ENCODE measurements at regions not wholly inside any gene's neighbourhood (a gene's known extent, or its start where the extent isn't known, plus 50 kb on each side); places are given as distances from the start of the nearest gene placed in this dataset.
"Not testable (repeated sequence)": the region's sequence is repeated elsewhere in the genome, so short reads cannot be mapped to it uniquely, and the experiment has no call there.

DNA sequence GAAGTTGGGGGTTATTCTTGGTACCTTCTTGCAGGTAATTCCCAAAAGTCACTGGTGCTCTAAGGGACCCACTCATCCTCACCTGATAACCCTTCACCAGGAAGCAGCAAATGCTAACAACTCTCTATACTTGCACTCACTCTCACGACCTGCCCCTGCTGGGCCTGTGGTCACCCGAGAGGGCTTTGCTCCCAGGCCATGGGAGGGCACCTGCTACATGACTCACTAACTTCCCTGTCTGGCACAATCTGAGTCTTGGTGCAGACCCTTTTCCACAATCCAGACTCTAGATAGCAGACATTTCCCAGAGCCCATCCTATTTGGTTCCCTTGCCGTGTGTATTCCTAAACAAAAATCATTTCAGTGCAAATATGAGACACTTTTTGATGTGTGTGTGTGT lies 403.8 kb upstream of the FAT1 start:
- DNase-seq (ENCODE audit: low read depth): no peak

DNA sequence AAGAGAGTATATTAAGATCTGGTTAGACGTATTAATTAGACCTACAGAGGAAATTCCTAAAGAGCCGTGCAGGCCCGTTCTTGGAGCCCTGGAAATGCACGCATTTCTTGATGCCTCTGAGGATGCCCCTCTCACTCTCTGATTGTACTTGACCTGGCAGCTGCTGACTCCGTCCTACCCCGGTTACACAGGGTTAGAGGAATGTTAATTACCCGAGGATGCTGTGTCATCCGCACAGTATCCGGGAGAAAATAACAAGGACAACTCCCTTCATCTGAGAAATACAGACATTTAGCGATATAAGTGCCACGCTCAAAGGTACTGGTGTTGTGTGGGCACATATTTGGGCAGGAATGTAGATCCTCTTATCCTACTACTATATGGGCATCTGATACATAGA lies 404.6 kb upstream of the FAT1 start:
- DNase-seq (ENCODE audit: low read depth): no peak

DNA sequence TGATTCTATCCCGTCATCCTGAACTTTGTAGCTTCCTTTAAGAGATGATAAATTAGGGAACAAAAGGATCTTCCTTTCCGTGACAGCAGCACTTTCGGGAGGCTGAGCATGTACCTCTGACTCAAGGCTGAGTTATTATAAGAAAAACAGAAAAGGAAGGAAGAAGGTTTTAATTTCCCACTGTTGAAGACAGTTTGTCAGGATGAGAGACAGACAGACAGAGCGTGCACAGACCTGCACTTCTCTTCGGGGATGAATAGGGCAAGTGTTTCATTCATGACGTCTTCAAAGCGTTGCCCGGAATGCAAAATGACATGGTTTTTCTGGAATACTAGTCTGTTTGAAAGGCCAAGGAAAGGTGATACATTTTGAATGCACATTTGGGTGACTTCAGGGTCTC lies 405.3 kb upstream of the FAT1 start:
- no peak for DNase-seq (ENCODE audit: low read depth)

- not testable (repeated sequence) for DNase-seq (ENCODE audit: low read depth)
These were observed 408.2 kb upstream of the FAT1 start for GRCh38 chr4:187131826-187132225.

- no peak for DNase-seq (ENCODE audit: low read depth)
These were observed 412.2 kb upstream of the FAT1 start for GRCh38 chr4:187135878-187136277.

DNA sequence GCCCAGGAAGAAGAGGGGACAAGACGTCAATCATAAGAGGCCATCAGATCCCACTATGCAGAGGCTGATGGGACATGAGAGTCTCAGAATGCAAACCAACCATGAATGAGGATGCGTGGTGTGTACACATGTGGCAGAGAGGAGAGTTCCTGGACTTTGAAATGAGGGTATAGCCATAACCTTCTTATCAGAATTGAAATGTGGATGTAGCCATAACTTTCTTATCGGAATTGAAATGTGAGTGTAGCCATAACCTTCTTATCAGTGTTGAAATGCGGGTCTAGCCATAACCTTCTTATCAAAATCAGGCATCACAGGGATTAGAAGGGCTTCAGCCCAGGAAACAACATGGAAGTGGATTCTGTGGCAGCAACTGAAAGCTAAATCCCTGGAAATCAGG lies 415.5 kb upstream of the FAT1 start:
- no peak for DNase-seq (ENCODE audit: low read depth)

GRCh38 chr4:187141101-187141500 lies 417.4 kb upstream of the FAT1 start:
- no peak for DNase-seq (ENCODE audit: low read depth)

DNA sequence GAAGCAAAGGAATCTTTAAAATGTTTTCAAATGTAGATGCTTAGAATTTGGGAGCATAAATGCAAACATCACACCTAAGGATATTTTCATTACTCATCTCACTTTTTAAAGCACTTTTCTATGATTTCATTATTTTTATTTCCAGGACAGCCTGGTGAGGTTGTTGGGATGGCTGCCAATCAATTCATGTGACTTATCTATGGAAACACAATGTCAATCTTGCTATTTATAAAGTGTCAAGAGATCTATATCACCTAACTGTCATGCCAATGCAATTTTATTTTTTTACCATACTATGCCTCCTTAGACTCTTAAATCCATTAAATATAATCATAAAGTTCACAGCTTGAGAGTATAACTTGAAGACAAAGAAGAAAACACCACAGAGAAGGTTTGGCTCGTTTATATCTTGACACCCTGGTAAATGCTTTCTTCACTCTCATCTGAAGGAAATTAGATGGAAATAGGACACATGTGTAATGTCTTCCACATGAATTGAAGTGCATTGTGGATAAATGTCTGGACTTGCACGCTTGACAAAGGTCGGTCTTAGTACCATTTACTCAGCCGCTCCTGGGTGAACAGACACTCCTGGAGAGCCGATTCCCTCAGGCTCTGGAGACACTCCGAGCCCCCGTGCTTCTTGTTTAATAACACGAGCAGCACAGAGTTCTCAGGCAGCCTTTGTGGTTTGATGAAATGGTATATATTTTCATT lies 425.7 kb upstream of the FAT1 start:
- no peak for DNase-seq (ENCODE audit: low read depth)

DNA sequence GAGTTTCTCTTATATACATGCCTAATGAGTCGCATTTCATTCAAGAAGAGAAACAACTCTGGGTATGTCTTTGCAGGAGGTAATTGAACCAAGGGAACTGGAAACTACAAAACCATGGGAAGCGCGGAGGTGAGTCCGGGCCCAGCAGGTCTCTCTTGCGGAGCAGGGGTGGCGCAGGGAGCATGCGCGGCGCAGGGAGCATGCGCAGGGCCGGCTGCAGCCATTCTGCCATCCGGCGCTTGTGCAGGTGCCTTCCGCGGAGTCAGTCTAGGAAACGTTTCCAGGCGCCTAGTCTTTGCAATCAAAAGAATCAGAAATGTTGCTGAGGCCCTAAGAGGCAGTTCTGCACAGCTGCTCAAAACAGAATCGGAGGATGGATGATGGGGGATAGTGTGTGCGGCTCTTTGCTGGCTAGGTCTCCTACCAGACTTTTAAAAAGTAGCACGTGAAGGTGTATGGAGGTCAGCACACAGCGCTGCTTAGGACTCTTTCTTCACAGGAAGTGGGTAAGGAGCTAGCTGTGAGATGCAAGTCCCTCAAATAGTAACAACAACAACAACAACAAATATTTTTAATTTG lies 433.8 kb upstream of the FAT1 start:
- no peak for DNase-seq (ENCODE audit: low read depth)

- DNase-seq (ENCODE audit: low read depth): no peak
These were observed 434.3 kb upstream of the FAT1 start for GRCh38 chr4:187158003-187158402.

GRCh38 chr4:187160486-187160885 lies 436.8 kb upstream of the FAT1 start:
- DNase-seq (ENCODE audit: low read depth): no peak

DNA sequence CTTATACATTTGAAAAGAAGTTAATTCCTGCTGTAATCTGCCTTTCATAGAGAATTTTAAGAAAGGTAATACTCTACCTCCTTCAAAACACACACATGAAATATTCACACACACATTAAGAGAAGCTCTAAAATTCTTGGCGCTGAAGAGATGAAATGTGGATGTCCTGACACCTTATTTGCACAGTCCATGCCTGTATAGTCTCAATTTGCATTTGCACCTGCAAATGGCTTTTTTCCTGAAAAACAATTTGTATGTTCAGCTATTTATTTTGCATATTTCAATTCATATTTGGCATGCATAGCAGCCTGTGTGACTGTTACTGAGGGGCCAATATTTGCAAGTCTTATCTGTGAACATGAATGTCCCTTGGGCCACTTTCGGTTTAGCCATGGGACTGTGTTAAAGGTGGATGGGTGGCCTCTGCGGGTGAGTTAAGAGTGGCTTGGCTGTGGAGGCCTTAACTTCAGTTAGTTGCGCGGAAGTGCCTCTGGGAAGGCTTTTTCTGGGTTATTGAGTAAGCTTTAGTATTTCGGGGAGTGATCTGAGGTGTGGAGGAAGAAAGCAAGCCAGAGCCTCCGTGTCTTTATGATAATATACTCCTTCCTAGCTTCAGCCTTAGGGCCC lies 443.3 kb upstream of the FAT1 start:
- DNase-seq (ENCODE audit: low read depth): no peak

GRCh38 chr4:187171706-187172339 lies 448.2 kb upstream of the FAT1 start:
- DNase-seq (ENCODE audit: low read depth): no peak

DNA sequence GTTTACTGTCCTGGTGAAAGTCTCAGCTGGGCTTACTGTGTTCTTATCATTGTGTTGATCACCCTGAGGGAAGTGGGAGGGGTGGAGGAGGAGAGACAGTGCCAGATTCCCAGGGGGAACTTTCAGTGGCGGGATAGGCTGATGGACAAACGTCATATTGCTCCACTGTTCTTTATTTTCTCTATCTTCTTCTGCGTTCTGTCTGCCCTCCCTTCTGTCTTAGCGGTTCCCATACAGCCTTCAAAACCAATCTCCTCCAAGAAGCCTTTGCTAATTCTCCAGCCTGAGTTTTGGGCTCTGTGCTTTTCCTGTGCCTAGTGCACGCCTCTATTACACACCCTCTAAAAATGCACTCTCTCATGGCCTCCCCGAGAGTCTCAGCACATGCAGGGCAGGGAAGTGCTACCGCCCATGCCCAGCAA lies 448.7 kb upstream of the FAT1 start:
- DNase-seq (ENCODE audit: low read depth): no peak

DNA sequence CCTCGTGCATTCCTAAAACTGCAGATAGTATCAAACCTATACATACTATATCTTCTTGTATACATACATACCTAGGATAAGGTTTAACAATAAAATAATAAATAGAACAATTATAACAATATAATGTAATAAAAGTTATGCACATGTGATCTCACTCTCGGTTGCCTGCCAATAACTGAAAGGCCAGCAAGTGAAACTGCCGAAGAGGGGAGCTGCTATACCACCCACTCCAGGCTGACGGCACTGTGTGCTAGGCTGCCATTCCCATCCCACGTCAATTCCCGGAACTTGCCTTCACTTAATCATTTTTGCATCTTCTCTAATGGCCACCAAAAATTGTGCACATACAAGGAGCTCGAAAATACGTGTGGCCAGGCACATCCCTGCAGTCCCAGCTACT lies 451.1 kb upstream of the FAT1 start:
- DNase-seq (ENCODE audit: low read depth): no peak

DNA sequence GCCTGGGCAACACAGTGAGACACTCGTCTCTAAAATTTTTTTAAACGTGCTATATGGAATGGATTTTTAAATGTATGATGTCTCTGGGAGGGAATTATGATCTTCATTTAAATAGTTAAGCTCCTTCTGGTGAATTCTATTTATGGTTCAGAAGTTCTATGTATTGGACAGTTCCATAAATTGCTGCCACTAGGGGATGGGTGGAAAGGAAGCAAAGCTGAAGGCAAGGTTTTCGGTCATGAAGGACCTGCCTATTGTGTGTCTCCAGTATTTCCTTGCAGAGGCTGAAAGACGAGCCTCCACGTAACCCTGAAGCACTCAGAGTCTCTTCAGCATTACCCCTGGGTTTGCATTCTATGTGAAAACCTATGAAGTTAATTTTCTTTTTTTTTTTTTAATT lies 451.5 kb upstream of the FAT1 start:
- DNase-seq (ENCODE audit: low read depth): no peak

- no peak for DNase-seq (ENCODE audit: low read depth)
These were observed 452.7 kb upstream of the FAT1 start for GRCh38 chr4:187176261-187176910.

DNA sequence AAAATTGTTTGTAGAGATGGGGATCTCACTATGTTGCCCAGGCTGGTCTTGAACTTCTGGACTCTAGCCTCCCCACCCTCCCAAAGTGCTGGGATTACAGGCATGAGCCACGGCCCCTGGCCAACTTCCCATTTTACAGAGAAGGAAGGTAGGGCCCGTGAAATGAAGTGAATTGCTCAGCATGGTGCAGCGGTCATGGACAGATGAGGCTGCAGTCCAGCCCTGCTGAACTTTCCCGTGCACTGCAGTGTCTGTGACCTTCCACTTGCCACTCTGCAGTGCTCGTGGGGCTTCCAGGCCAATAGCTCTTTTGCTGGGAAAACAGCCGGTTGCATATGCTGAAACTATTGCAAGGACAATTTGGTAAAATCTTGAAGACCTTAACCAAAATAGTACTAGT lies 454.4 kb upstream of the FAT1 start:
- no peak for DNase-seq (ENCODE audit: low read depth)

DNA sequence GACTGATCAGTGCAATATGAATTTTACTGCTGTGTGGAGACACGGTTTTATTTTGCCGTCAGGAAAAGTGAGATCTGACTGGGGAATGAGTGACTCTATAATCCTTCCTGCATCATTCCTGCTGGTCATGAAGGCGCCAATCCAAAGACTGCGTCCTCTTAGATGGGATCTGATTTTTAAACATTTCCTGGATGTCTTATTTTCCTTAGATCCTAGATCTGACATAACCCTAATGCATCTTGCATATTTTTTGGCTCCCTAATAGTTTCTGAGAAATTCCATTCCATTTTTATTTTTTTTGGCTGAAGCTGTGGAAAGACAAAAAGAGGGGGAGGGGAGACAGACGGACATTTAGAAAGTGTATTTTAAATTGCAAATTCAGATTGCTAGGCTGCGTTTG lies 454.9 kb upstream of the FAT1 start:
- DNase-seq (ENCODE audit: low read depth): no peak

GRCh38 chr4:187179086-187180058 lies 455.7 kb upstream of the FAT1 start:
- no peak for DNase-seq (ENCODE audit: low read depth)

GRCh38 chr4:187181054-187181453 lies 457.4 kb upstream of the FAT1 start:
- no peak for DNase-seq (ENCODE audit: low read depth)

DNA sequence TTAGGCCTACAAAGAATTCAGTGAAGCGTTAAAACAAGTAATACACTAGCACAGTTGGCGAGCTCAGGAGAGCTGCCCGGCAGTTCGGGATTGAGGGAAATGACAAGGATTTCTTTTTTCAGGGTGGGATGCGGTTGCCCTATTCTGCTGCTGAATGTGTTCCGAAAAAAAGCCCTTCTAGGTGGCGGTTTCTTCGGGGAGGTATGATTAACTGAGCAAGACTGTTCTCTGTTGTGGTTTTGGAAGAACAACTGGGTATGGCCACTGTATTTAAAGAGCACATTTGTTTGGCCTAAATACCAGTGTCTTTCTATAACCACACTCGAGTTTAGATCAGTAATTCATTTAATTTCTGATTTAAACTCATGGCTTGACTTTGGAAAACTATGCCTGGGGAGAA lies 459.7 kb upstream of the FAT1 start:
- no peak for DNase-seq (ENCODE audit: low read depth)

Data from activated T-cell treated with anti-CD3 and anti-CD28 coated beads for 48 hours (primary cell).